ENCODE measurements at regions not wholly inside any gene's neighbourhood (a gene's known extent, or its start where the extent isn't known, plus 50 kb on each side); places are given as distances from the start of the nearest gene placed in this dataset.
"Not testable (repeated sequence)": the region's sequence is repeated elsewhere in the genome, so short reads cannot be mapped to it uniquely, and the experiment has no call there.

DNA sequence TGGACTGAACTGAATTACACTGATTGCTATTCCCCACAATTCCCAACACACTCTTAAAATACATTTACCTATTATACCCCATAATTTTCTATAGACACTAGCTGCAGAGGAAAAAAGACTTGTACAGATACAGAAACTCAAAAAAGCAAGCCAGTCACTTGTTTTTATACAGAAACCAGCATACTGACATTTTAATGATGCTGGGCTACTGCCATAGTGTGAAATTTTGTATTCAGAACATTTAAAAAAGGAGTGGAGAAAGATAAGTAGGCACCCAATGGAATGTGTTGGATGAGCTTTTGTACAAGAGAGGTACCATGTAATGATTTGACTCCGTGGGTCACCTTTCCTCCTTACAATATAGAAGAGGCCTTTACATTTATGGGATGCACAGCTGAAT, 740.1 kb downstream of the PLCL1 start:
- no peak for DNase-seq (ENCODE audit: low read depth in 2 of 2, low spot score in 1 of 2)

DNA sequence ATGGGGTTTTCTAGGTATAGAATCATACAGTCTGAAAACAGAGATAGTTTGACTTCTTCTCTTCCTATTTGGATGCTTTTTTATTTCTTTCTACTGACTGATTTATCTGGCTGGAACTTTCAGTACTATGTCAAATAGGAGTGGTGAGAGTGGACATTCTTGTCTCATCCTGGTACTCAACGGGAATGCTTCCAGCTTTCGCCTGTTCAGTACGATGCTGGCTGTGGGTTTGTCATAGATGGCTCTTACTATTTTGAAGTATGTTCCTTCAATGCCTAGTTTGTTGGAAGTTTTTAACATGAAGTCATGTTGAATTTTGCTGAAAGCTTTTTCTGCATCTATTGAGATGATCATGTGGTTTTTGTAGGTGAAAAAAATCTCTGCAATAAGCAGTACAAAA, 730.4 kb downstream of the PLCL1 start:
- no peak for DNase-seq (ENCODE audit: low read depth in 2 of 2, low spot score in 1 of 2)

DNA sequence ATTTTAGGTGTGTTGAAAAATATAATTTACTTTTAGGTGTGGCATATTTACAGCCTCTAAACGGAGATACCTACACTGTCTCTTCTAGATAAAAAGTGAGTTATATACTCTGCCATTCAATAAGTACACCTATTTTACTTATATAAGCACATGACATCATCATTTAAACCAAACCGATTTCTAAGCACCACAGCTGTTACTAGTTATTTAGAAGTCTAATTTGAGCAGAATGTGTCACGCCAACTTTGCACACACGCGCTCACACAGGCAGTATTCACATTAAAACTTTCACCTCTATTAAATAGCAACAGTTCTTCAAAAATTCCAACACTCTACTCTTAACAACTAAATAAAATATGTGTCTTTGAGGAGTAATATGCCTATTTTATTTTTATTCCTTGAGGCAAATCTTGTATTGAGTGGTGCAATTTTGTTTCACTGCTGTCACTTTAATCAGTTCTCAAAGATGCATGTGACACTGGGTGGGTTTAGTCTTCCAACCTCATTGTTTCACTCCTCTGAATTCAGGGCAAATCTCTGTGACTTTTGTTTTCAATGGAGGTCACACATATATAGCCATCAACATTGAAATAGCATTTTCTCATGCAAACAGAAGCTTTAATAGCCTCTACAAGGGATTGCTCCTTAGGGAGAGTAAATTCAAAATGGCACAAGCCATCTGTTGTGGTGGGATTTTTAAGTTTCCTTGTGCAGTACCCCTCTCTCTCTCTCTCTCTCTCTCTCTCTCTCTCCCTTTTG, 721.0 kb downstream of the PLCL1 start:
- no peak for DNase-seq (ENCODE audit: low read depth in 2 of 2, low spot score in 1 of 2)

GRCh38 chr2:198523710-198524109, 719.3 kb downstream of the PLCL1 start:
- no peak for DNase-seq (ENCODE audit: low read depth in 2 of 2, low spot score in 1 of 2)

- no peak for DNase-seq (ENCODE audit: low read depth in 2 of 2, low spot score in 1 of 2)
Observed at GRCh38 chr2:198518935-198519334, 714.5 kb downstream of the PLCL1 start.

DNA sequence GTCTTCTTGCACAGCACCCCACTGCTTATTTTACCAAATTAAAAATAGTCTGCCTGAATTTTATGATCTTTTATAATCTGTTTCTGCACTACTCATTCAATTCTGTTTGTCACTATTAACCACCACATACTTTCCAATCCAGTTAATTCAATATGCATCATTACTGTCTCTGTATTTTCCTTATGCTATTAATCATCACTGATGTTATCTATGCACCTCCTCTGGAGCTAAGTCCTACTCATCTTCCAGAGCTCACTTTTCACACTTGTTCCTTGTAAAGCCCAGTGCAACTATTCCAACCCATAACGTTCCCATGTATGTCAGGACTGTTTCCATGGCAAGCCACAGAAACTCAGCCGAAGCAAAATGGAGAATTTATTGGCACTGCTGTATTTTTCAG, 713.6 kb downstream of the PLCL1 start:
- no peak for DNase-seq (ENCODE audit: low read depth in 2 of 2, low spot score in 1 of 2)

DNA sequence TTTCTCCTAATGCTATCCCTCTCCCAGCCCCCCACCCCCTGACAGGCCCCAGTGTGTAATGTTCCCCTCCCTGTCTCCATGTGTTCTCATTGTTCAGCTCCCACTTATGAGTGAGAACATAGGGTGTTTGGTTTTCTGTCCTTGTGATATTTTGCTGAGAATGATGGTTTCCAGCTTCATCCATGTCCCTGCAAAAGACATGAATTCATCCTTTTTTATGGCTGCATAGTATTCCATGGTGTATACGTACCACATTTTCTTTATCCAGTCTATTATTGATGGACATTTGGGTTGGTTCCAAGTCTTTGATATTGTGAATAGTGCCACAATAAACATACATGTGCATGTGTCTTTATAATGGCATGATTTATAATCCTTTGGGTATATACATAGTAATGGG, 704.2 kb downstream of the PLCL1 start:
- DNase-seq (ENCODE audit: low read depth in 2 of 2, low spot score in 1 of 2), result not testable (repeated sequence)

DNA sequence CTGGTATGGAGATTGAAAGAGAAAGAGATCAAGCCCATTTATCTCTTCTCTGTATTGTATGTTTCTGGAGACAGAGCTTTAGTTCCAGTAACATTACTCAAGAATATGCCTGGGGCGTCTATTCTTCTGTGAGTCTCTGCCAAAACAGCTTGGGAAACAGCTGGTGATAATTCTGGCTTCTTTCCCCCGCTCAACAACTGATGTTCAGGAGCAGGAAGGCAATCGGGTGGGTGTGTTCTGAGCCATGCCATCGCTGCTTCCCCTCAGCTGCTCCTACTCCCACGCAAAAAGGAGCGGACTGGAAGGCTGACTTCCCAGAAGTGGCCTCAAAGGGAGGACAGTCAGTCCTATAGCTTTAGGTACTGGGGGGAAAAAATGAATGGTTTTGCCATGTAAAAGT, 695.1 kb downstream of the PLCL1 start:
- DNase-seq (ENCODE audit: low read depth in 2 of 2, low spot score in 1 of 2), result no peak

- no peak for DNase-seq (ENCODE audit: low read depth in 2 of 2, low spot score in 1 of 2)
Observed at GRCh38 chr2:198498516-198498915, 694.1 kb downstream of the PLCL1 start.

DNA sequence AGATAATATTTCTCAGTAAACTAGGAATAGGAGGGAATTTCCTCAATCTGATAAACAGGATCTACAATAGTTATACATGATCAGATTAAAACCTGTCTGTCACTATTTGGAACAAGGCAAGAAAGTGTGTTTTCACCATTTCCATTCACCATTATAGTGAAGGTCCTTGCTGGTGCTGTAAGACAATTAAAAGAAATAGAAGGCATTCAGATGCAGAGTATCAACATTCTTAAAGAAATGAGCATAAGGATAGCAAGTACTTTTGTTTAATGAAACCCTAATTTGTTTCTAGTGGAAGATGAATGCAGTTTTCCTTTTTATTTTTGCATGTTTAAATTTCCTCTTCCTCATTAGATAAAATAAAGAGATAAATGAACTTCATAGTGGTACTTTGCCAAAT, 693.7 kb downstream of the PLCL1 start:
- no peak for DNase-seq (ENCODE audit: low read depth in 2 of 2, low spot score in 1 of 2)

DNA sequence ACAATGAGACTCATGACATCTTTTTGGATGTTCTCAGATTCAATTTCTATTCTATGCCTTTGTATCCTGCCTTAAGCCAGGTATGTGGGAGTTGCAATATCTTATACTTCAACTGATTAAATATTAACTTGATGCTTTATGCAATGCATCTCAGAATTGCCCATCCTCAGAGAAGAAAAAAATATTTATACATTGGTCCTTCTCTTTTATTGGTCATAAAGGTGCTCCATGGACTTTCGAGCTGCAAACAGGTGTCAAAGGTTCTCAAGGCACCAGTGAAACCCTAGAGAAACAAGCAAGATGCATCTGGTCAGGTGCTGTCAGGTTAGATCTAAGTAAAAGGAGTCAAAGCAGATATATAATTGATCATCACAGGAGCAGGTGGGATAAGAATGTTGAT, 690.5 kb downstream of the PLCL1 start:
- DNase-seq (ENCODE audit: low read depth in 2 of 2, low spot score in 1 of 2), result no peak

- DNase-seq (ENCODE audit: low read depth in 2 of 2, low spot score in 1 of 2), result no peak
Observed at GRCh38 chr2:198490748-198491147, 686.4 kb downstream of the PLCL1 start.

GRCh38 chr2:198488964-198489363, 684.6 kb downstream of the PLCL1 start:
- no peak for DNase-seq (ENCODE audit: low read depth in 2 of 2, low spot score in 1 of 2)

DNA sequence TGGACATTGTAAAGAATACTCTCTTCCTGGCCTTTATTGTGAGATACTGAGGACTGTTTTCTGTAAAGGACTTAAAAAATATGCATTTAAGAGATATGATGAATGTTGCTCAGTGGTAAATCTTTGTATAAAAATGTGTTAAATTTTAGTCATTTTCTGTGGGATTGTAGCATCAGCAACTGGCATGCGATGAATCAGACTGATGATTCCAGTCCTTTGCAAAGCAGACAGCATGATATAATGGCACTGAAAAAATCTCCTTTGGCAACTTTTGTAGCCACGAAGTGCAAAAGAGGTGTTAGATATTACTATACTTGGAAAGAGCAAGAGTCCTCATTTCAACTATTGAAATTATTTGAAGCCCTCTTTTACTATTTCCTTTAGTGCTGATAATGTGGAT, 678.7 kb downstream of the PLCL1 start:
- no peak for DNase-seq (ENCODE audit: low read depth in 2 of 2, low spot score in 1 of 2)

DNA sequence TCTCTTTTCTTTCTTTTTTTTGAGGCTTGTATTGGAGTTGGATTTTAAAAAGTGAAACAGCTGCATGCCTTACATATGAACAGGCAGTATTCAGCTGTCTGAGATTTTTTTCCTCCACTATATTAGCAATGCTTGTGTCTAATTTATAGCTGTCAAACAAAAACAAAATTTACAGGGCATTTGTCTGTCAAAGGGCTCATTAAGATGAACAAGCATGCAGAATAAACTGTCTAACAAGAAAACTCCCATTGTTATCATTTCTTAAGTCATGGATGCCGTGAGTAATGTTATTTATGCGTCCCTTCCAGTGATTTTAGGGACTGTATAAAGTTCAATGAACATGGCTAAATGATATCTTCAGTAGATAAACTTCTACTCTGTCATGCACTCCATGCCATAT, 674.7 kb downstream of the PLCL1 start:
- DNase-seq (ENCODE audit: low read depth in 2 of 2, low spot score in 1 of 2), result no peak

- DNase-seq (ENCODE audit: low read depth in 2 of 2, low spot score in 1 of 2), result no peak
Observed at GRCh38 chr2:198478361-198478760, 674.0 kb downstream of the PLCL1 start.

GRCh38 chr2:198476007-198476406, 671.6 kb downstream of the PLCL1 start:
- no peak for DNase-seq (ENCODE audit: low read depth in 2 of 2, low spot score in 1 of 2)

- no peak for DNase-seq (ENCODE audit: low read depth in 2 of 2, low spot score in 1 of 2)
Observed at GRCh38 chr2:198471291-198471690, 666.9 kb downstream of the PLCL1 start.

DNA sequence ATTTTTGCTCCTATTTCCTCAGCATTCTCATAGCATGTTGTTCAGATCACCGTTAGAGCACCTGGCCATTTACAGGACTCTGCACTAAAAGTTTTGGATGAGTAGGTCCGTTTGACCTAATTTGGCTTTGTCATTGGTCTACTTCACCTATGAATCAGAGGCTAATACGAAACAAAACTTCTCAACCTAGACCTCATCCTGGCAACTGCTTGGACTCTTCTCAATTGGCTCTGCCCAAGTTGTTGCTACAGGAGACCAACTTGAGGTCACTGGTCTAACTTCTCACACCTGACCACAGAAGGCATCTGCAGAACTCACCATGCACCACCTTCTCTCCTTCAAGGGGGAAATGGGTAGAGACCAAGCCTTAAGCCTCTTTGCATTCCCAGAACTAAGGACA, 663.7 kb downstream of the PLCL1 start:
- DNase-seq (ENCODE audit: low read depth in 2 of 2, low spot score in 1 of 2), result no peak

DNA sequence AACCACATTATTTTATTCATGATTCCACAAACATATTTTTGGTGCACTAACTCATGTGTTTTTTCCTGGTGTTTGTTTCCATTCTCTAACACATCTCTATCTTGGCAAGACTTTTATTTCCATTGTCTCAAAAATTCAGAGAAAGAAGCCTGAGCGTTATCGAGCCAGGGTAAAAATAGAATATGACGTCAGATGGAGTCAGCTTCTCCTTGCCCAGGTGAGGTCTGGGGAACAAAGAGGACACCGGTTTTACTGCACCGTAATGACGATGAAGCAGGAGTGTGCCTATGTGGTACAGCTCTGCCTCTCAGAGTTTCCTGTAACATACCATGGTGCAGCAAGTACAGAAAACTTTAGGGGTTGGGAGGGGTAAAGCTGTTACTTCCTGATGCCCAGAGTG, 661.6 kb downstream of the PLCL1 start:
- no peak for DNase-seq (ENCODE audit: low read depth in 2 of 2, low spot score in 1 of 2)

DNA sequence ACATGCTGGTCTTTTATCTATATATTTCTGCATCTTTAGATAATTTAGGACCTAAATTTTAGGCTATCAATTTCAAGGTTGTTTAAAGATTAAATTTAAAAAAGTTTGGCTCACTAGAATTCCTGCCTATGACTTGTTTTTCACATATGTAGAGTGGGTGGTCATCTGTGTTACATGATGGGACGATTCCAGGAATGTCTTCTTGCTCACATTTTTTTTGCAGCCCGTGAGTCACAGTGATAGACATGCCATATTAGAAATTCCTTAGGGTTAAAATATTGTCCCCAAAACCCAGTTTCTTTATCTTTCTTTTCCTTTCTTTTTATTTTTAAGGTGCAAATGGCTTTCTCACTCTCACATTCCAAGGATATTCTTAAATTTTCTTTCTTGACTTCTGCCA, 652.0 kb downstream of the PLCL1 start:
- no peak for DNase-seq (ENCODE audit: low read depth in 2 of 2, low spot score in 1 of 2)

GRCh38 chr2:198453866-198454265, 649.5 kb downstream of the PLCL1 start:
- DNase-seq (ENCODE audit: low read depth in 2 of 2, low spot score in 1 of 2), result no peak

DNA sequence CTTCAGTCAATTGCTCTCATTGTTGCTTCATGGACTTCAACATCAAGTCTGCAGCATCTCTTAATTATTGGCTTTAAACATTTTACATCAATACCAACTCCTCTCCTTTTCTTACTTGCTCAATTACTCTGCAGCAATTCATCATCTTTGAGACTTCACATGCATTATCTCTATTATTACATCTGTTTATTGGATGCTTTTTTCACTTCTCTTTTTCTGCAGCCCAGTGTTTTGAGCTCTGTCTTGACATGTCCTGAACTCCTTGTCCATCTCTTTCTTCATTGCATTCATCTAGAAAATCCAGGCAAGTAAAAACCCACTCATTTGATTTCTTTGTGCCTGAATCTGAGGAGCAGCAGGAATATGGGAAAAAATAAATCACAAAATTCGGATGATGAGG, 647.9 kb downstream of the PLCL1 start:
- DNase-seq (ENCODE audit: low read depth in 2 of 2, low spot score in 1 of 2), result no peak

- DNase-seq (ENCODE audit: low read depth in 2 of 2, low spot score in 1 of 2), result no peak
Observed at GRCh38 chr2:198448789-198449188, 644.4 kb downstream of the PLCL1 start.

Measured in stimulated activated CD8-positive, alpha-beta memory T cell treated with anti-CD3 and anti-CD28 coated beads, Interleukin-4, amount 100 ng/mL, for 4 hours (primary cell).